Prostate gland (tissue), 2 donors: ENCODE measurements at regions not wholly inside any gene's neighbourhood (a gene's known extent, or its start where the extent isn't known, plus 50 kb on each side); places are given as distances from the start of the nearest gene placed in this dataset.

ENCODE experiments used
- DNase-seq: peaks from one replicate; pipeline ENCODE4 v3.0.0-alpha.2; 2019; ENCODE audit warnings: low spot score
- H3K27ac ChIP-seq, 2 donors: fragments of 200-600 bp; sonication (generic); 2 replicates each; pipeline ENCODE4 v1.5.1; 2017 to 2019
- H3K27me3 ChIP-seq: fragments of 200-600 bp; sonication (generic); replicated peaks from 2 replicates; pipeline ENCODE4 v1.5.1; 2019; ENCODE audit not compliant: insufficient read depth
- H3K36me3 ChIP-seq, 2 donors: fragments of 200-600 bp; sonication (generic); 1 replicate in 1 of 2; 2 replicates in 1 of 2; pipeline versions ENCODE4 v1.5.1 to v1.8.1; 2017 to 2019
- H3K4me1 ChIP-seq: fragments of 200-600 bp; sonication (generic); replicated peaks from 2 replicates; pipeline ENCODE4 v1.5.1; 2019
- H3K4me3 ChIP-seq, 2 donors: fragments of 200-600 bp; sonication (generic); 2 replicates each; pipeline ENCODE4 v1.5.1; 2017 to 2019
- H3K9me3 ChIP-seq: fragments of 200-600 bp; sonication (generic); 2 replicates; pipeline ENCODE4 v1.5.1; 2017
- POLR2A ChIP-seq: fragments of 450-650 bp; IDR thresholded peaks from one replicate; pipeline ENCODE4 v1.6.1; 2016; ENCODE audit warnings: antibody characterized with exemption, mild to moderate bottlenecking
- POLR2AphosphoS5 ChIP-seq: sonication (generic); formaldehyde crosslinking; IDR thresholded peaks from one replicate; pipeline ENCODE4 v1.6.1; 2017; ENCODE audit warnings: antibody characterized with exemption
- WGBS: methylation state at CpG from one replicate; pipeline ENCODE4 v1.1.5; 2018; 5-methylcytosine and 5-hydroxymethylcytosine counted together
- intact Hi-C: fragments of 100-400 bp; cut with DNase I; formaldehyde crosslinking; loops from one replicate; pipeline ENCODE4 v1.14.2; 2022
- TF ChIP-seq, protein P1 (sequence below), 4 experiments: fragments of 200-600 bp in 2 of 4; fragments of 450-650 bp in 2 of 4; sonication (generic) in 2 of 4; IDR thresholded peaks; 1 replicate in 3 of 4; 2 replicates in 1 of 4; pipeline ENCODE4 v1.5.1; 2016 to 2019; ENCODE audit warnings: antibody characterized with exemption in 4 of 4, mild to moderate bottlenecking in 2 of 4, moderate library complexity in 2 of 4

DNA sequence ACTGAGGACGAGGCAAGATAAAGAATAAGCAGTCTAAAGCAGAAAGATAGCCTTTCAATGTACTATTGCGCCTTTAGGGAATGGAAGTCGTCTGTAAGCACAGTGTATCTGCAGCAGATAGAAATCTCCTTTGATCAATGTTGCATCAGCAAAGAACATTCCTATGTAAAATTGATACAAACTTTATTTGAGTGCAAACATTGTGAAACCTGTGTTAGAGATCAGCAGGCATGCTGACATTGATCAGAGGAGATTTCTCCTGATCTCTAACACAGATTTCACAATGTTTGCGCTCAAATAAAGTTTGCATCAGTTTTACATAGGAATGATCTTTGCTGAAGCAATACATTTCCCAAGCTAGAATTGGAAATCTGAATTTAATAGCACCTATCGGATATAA lies 1446.8 kb downstream of the MRPL39 start:
- Histone ChIP-seq H3K27ac (no peak overlapping the region), H3K4me3 (no peak overlapping the region), H3K27me3 (no peaks in the 10 kb centered on the region), H3K36me3 (no peaks in the 10 kb centered on the region), H3K9me3 (no peaks in the 10 kb centered on the region), H3K4me1 (no peaks in the 10 kb centered on the region)
- no peak for DNase-seq
- intact Hi-C loops = no loop called here
- WGBS = 64% methylated on average over 5 of the region's 5 CpGs
- TF ChIP-seq, protein P1, sequence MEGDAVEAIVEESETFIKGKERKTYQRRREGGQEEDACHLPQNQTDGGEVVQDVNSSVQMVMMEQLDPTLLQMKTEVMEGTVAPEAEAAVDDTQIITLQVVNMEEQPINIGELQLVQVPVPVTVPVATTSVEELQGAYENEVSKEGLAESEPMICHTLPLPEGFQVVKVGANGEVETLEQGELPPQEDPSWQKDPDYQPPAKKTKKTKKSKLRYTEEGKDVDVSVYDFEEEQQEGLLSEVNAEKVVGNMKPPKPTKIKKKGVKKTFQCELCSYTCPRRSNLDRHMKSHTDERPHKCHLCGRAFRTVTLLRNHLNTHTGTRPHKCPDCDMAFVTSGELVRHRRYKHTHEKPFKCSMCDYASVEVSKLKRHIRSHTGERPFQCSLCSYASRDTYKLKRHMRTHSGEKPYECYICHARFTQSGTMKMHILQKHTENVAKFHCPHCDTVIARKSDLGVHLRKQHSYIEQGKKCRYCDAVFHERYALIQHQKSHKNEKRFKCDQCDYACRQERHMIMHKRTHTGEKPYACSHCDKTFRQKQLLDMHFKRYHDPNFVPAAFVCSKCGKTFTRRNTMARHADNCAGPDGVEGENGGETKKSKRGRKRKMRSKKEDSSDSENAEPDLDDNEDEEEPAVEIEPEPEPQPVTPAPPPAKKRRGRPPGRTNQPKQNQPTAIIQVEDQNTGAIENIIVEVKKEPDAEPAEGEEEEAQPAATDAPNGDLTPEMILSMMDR (IDR thresholded peaks at IDR 0.05) = no peak
- TF ChIP-seq POLR2AphosphoS5 = no peak
- TF ChIP-seq POLR2A = no peak

DNA sequence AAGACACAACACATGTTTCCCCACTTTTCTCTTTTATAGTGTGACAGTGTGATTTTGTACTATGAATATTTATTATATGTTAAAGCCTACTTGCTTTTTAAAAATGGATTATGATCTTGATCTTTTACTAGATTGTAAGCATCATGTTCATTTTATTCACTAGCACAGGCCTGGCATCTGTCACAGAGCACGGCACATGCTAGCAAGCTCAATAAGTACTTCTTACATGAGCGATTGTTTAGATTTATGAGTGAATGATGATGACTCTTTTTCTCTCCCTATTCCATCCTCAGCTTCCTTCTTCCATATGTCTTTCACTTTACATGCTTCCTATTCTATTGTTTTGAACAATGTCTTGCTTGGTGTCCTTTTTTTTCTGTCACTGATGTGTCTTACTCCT lies 1454.1 kb downstream of the MRPL39 start:
- Histone ChIP-seq H3K9me3 (no peaks in the 10 kb centered on the region), H3K27ac (no peak overlapping the region), H3K36me3 (no peaks in the 10 kb centered on the region), H3K27me3 (no peaks in the 10 kb centered on the region), H3K4me3 (no peak overlapping the region), H3K4me1 (no peaks in the 10 kb centered on the region)
- no peak for DNase-seq
- WGBS = 61% methylated on average over 2 of the region's 2 CpGs
- intact Hi-C loops = no loop called here
- TF ChIP-seq, protein P1 (IDR thresholded peaks at IDR 0.05) = no peak
- TF ChIP-seq POLR2AphosphoS5 (no peak), POLR2A (no peak)

DNA sequence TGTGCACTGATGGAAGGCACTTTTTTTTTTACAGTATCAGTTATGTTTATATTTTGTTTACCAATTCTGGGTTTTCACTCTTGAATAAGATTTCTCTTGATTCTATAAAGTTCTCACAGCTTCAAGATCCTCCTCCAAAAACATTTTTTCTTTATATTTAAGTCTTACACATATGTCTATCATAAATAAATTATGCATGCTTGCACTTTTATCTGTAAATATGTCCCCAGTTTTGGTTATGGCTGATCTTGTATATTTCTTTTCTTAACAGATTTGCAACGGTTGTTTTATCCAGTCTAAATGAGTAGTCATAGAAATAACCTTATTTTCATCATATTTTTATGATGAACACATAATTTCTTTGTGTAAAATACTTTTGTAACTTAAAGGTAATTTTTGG lies 1456.5 kb downstream of the MRPL39 start:
- WGBS = 66% methylated on average over 1 of the region's 1 CpG
- Histone ChIP-seq H3K27me3 (no peaks in the 10 kb centered on the region), H3K9me3 (no peaks in the 10 kb centered on the region), H3K4me3 (no peak overlapping the region), H3K27ac (no peak overlapping the region), H3K36me3 (no peaks in the 10 kb centered on the region), H3K4me1 (no peaks in the 10 kb centered on the region)
- intact Hi-C loops = no loop called here
- TF ChIP-seq POLR2A = no peak
- TF ChIP-seq, protein P1 (IDR thresholded peaks at IDR 0.05) = no peak
- TF ChIP-seq POLR2AphosphoS5 = no peak
- no peak for DNase-seq

DNA sequence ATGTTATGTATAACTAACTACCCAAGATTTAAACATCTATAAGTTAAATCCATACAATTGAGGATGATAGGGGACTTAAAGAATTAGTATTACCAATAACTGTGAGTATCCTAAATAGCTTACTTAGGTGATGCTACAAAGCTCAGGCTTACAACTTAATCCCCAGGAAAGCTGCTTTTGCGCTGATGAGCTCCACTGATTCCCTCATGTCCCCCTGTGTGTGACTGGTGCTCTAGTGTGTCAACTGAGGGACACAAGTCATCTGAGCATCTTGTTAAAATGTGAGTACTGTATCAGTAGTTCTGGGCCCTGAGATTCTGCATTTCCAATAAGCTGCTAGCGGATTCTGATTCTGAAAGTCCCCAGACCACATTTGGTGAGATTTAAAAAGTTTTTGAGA lies 1458.8 kb downstream of the MRPL39 start:
- Histone ChIP-seq H3K4me3 (no peak overlapping the region), H3K27me3 (no peaks in the 10 kb centered on the region), H3K4me1 (no peaks in the 10 kb centered on the region), H3K27ac (no peak overlapping the region), H3K9me3 (no peaks in the 10 kb centered on the region), H3K36me3 (no peaks in the 10 kb centered on the region)
- DNase-seq = no peak
- TF ChIP-seq POLR2A (no peak), POLR2AphosphoS5 (no peak)
- TF ChIP-seq, protein P1 (IDR thresholded peaks at IDR 0.05) = no peak
- 98% methylated on average over 2 of the region's 2 CpGs for WGBS
- intact Hi-C loops = no loop called here

DNA sequence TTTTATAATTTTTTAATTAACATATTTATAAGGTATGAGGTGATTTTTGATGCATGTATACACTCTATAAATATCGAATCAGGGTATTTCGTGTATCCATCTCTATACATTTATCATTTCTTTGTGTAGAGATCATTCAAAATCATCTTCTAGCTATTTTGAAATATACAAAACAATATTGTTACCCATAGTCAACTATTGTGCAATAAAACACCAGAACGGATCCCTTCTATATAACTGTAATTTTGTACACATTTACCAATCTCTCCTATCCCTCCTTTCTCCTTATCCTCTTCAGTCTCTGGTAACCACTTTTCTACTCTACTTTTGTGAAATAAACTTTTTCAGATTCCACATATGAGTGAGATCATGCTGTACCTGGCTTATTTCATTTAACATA lies 1459.6 kb downstream of the MRPL39 start:
- intact Hi-C loops = no loop called here
- H3K36me3 ChIP-seq = no peaks in the 10 kb centered on the region
- 95% methylated on average over 3 of the region's 3 CpGs for WGBS
- no peak overlapping the region for H3K4me3 ChIP-seq
- TF ChIP-seq POLR2AphosphoS5 (no peak), POLR2A (no peak)
- TF ChIP-seq, protein P1 (IDR thresholded peaks at IDR 0.05) = no peak
- H3K27ac ChIP-seq = no peak overlapping the region
- no peaks in the 10 kb centered on the region for H3K9me3 ChIP-seq
- H3K27me3 ChIP-seq = no peaks in the 10 kb centered on the region
- no peak for DNase-seq
- H3K4me1 ChIP-seq = no peaks in the 10 kb centered on the region
